BJ (cell line): ENCODE measurements at regions not wholly inside any gene's neighbourhood (a gene's known extent, or its start where the extent isn't known, plus 50 kb on each side); places are given as distances from the start of the nearest gene placed in this dataset.

ENCODE experiments used
- CTCF ChIA-PET: fragments of 350-600 bp; formaldehyde crosslinking; extraction: SDS; loops from one replicate; lab custom pipeline; 2021; ENCODE audit warnings: antibody characterized with exemption, inconsistent platforms; lab: Yijun Ruan, JAX
- POLR2A ChIA-PET: fragments of 300-600 bp; sonication (Branson Sonifier 250); formaldehyde crosslinking; extraction: SDS; loops from one replicate; lab custom pipeline; 2021; ENCODE audit warnings: antibody characterized with exemption; lab: Charles Lee
- DNase-seq: peaks from one replicate; pipeline ENCODE4 v3.0.0-alpha.2; 2011; ENCODE audit warnings: low read depth
- H3K27me3 ChIP-seq: 2 replicates; pipeline ENCODE4 v1.6.0; 2011; ENCODE audit warnings: low read length; ENCODE audit not compliant: control insufficient read depth, insufficient read depth
- H3K36me3 ChIP-seq: 2 replicates; pipeline ENCODE4 v1.5.1; 2011; ENCODE audit warnings: low read length; ENCODE audit not compliant: control insufficient read depth, insufficient read depth
- H3K4me3 ChIP-seq: 2 replicates; pipeline ENCODE4 v1.5.1; 2011; ENCODE audit warnings: low read depth, mild to moderate bottlenecking, control low read depth, low read length
- CTCF ChIP-seq: IDR thresholded peaks from 2 replicates; pipeline ENCODE4 v1.5.1; 2011; ENCODE audit warnings: low read depth, mild to moderate bottlenecking, control low read depth, inconsistent platforms, low read length, moderate library complexity; ENCODE audit not compliant: insufficient read depth

GRCh38 chr10:47190802-47191450 lies 109.1 kb upstream of the GDF10 start:
- POLR2A ChIA-PET = no interaction called here
- no peak for DNase-seq
- CTCF ChIA-PET = no interaction called here
- Histone ChIP-seq H3K36me3 (no peaks in the 10 kb centered on the region), H3K4me3 (no peak overlapping the region), H3K27me3 (no peaks in the 10 kb centered on the region; the same call in 1 of the 2 replicates)
- TF ChIP-seq CTCF = no peak

- ChIA-PET POLR2A (no interaction called here), CTCF (no interaction called here)
- no peak for TF ChIP-seq CTCF
- Histone ChIP-seq H3K36me3 (no peaks in the 10 kb centered on the region), H3K27me3 (no peaks in the 10 kb centered on the region; the same call in 1 of the 2 replicates), H3K4me3 (no peak overlapping the region)
- DNase-seq = no peak
Observed at GRCh38 chr10:47192273-47192672, 107.7 kb upstream of the GDF10 start.

GRCh38 chr10:47193666-47194065 lies 106.3 kb upstream of the GDF10 start:
- ChIA-PET CTCF (no interaction called here), POLR2A (no interaction called here)
- no peak for DNase-seq
- no peak for TF ChIP-seq CTCF
- Histone ChIP-seq H3K27me3 (peaks cover 3% of the 10 kb centered on the region; the same call in 1 of the 2 replicates), H3K36me3 (no peaks in the 10 kb centered on the region), H3K4me3 (no peak overlapping the region)

GRCh38 chr10:47195274-47195885 lies 104.6 kb upstream of the GDF10 start:
- ChIA-PET CTCF (interaction anchor here (0.6 kb wide), 1 partner anchor 139 kb away, joined by 3 read pairs; no protein-coding TSS in a partner anchor), POLR2A (no interaction called here)
- TF ChIP-seq CTCF = no peak
- Histone ChIP-seq H3K36me3 (no peaks in the 10 kb centered on the region), H3K4me3 (no peak overlapping the region), H3K27me3 (peaks cover 3% of the 10 kb centered on the region; the same call in 1 of the 2 replicates)
- no peak for DNase-seq

- Histone ChIP-seq H3K36me3 (no peaks in the 10 kb centered on the region), H3K4me3 (no peak overlapping the region), H3K27me3 (peaks cover 4% of the 10 kb centered on the region)
- TF ChIP-seq CTCF = no peak
- ChIA-PET CTCF (no interaction called here), POLR2A (no interaction called here)
- DNase-seq = no peak
Observed at GRCh38 chr10:47196691-47197090, 103.3 kb upstream of the GDF10 start.
